ENCODE measurements at regions not wholly inside any gene's neighbourhood (a gene's known extent, or its start where the extent isn't known, plus 50 kb on each side); places are given as distances from the start of the nearest gene placed in this dataset.

DNA sequence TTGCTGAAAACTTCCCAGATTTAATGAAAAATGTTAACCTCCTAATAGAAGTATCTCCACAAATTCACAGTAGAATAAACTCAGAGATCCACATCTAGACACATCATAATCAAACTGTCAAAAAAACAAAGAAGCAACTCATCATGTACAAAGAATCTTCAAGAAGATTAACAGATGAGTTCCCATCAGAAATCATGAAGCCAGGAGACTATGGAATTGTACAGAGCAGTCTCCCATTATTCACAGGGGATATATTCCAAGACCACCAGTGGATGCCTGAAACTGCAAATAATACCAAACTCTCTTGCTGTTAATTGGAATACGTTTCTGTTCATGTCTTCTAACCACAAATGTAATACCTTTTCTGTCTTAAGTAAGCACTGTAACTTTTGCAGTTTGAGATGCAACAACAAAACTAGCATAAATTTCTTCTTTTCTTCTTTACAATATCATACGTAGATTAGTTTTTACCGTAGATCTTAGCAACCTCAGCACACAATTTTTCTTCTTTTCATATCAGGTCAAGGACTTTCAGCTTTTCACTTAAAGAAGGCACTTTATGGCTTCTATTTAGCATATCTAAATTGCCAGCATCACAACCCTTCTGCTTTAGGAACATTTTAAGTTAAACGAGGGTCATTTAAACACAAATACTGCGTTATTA lies 70.3 kb upstream of the MIR17HG start:
- TF ChIP-seq, protein P1, sequence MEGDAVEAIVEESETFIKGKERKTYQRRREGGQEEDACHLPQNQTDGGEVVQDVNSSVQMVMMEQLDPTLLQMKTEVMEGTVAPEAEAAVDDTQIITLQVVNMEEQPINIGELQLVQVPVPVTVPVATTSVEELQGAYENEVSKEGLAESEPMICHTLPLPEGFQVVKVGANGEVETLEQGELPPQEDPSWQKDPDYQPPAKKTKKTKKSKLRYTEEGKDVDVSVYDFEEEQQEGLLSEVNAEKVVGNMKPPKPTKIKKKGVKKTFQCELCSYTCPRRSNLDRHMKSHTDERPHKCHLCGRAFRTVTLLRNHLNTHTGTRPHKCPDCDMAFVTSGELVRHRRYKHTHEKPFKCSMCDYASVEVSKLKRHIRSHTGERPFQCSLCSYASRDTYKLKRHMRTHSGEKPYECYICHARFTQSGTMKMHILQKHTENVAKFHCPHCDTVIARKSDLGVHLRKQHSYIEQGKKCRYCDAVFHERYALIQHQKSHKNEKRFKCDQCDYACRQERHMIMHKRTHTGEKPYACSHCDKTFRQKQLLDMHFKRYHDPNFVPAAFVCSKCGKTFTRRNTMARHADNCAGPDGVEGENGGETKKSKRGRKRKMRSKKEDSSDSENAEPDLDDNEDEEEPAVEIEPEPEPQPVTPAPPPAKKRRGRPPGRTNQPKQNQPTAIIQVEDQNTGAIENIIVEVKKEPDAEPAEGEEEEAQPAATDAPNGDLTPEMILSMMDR (IDR thresholded peaks at IDR 0.05; ENCODE audit: borderline replicate concordance) = no peak
- no peaks in the 10 kb centered on the region for H3K4me1 ChIP-seq
- no peaks in the 10 kb centered on the region for H3K27me3 ChIP-seq (ENCODE audit: low read depth)
- no peak for DNase-seq
- intact Hi-C loops (cut with micrococcal nuclease) = no loop called here
- H3K27ac ChIP-seq (replicated peaks) = no peak overlapping the region
- no peaks in the 10 kb centered on the region for H3K9me3 ChIP-seq (replicated peaks)
- H3K36me3 ChIP-seq = no peaks in the 10 kb centered on the region
- H3K4me3 ChIP-seq = no peak overlapping the region

DNA sequence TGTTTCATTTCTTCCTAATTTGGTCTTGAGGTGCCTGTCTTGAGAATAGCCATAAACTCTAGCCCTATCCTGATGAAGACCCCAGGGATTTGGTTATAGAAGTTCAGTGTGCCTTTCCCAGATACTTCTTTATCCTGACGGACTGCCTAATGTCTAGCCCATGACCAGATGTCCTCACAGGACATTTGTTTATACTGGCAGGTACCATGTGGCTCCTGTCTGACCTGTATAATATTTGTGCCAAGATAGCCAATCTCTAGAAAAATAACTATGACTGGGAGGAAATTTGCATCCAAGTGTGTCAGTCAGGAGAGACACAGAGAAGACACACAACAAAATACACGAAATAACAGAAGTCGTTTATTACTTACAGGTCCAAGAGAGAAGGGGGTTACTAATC lies 69.2 kb upstream of the MIR17HG start:
- no peaks in the 10 kb centered on the region for H3K36me3 ChIP-seq
- no peaks in the 10 kb centered on the region for H3K4me1 ChIP-seq
- TF ChIP-seq, protein P1 (IDR thresholded peaks at IDR 0.05; ENCODE audit: borderline replicate concordance) = no peak
- H3K27ac ChIP-seq (replicated peaks) = no peak overlapping the region
- no peaks in the 10 kb centered on the region for H3K27me3 ChIP-seq (ENCODE audit: low read depth)
- H3K4me3 ChIP-seq = no peak overlapping the region
- DNase-seq = no peak
- H3K9me3 ChIP-seq (replicated peaks) = no peaks in the 10 kb centered on the region
- intact Hi-C loops (cut with micrococcal nuclease) = no loop called here

DNA sequence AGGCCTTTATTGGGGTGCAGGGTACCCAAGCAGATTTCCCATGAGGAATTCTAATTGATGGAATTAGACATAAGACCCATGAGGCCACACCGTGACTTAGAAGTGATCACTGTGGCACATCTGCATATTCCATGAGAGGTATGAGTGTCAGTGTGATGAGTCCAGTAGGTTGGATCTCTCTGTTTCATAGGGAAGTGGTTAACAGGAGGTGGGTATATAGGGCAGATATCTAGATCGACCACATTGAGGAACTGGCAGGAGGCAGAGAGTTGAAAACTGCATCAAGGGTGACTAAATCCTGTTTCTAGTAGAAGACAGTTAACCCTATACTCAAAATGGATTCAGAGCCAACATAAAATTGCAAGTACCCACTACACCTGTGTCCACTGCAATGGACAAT lies 68.6 kb upstream of the MIR17HG start:
- intact Hi-C loops (cut with micrococcal nuclease) = no loop called here
- TF ChIP-seq, protein P1 (IDR thresholded peaks at IDR 0.05; ENCODE audit: borderline replicate concordance) = no peak
- no peaks in the 10 kb centered on the region for H3K9me3 ChIP-seq (replicated peaks)

DNA sequence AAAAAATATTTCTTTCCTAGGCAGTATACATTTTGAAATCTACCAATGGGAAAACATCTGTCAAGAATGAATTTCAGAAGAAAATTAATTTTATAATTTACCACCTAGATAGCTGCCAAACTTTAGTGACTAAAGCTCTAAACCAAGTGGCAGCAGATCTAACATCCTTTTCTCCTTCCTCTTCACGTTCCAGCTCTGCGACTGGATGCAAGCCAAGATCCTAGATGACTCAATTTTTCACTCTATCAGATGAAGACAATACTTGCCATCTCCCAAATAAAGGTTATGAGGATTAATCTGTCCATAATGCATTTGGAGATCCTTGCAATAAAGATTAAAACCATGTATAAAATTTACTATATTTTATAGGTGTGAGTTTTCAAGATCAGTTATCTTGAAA lies 66.7 kb upstream of the MIR17HG start:
- TF ChIP-seq, protein P1 (IDR thresholded peaks at IDR 0.05; ENCODE audit: borderline replicate concordance) = no peak
- Histone ChIP-seq H3K27ac (replicated peaks) (no peak overlapping the region), H3K27me3 (ENCODE audit: low read depth) (no peaks in the 10 kb centered on the region), H3K9me3 (replicated peaks) (no peaks in the 10 kb centered on the region), H3K4me3 (no peak overlapping the region), H3K36me3 (no peaks in the 10 kb centered on the region), H3K4me1 (no peaks in the 10 kb centered on the region)
- intact Hi-C loops (cut with micrococcal nuclease) = no loop called here
- no peak for DNase-seq

More for the DNA sequence above, 68.6 kb upstream of the MIR17HG start:
- no peaks in the 10 kb centered on the region for H3K27me3 ChIP-seq (ENCODE audit: low read depth)
- no peak overlapping the region for H3K27ac ChIP-seq (replicated peaks)
- DNase-seq = no peak
- no peaks in the 10 kb centered on the region for H3K36me3 ChIP-seq
- no peak overlapping the region for H3K4me3 ChIP-seq
- H3K4me1 ChIP-seq = no peaks in the 10 kb centered on the region

DNA sequence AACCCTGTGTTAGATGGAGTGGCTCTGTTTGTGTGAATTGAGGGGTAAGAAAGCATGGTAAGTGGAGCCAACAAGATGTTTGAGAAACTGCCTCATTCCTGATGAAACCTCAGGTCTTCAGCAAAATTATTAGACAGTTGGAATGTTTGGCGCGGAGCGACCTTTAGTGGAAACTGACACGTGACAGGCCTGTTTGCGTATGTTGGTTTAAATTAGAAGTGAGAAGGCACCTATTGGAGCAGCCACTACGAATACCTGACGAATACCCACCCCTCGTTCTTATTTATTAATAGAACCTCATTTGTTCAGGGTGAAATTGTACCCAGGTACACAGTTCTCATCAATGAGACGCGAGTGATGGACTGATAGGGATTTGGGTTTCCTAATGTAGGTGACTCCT lies 63.2 kb upstream of the MIR17HG start:
- TF ChIP-seq, protein P1 (IDR thresholded peaks at IDR 0.05; ENCODE audit: borderline replicate concordance) = no peak
- intact Hi-C loops (cut with micrococcal nuclease) = no loop called here
- Histone ChIP-seq H3K36me3 (no peaks in the 10 kb centered on the region), H3K4me3 (no peak overlapping the region), H3K27me3 (ENCODE audit: low read depth) (no peaks in the 10 kb centered on the region), H3K27ac (replicated peaks) (no peak overlapping the region), H3K9me3 (replicated peaks) (no peaks in the 10 kb centered on the region), H3K4me1 (no peaks in the 10 kb centered on the region)
- no peak for DNase-seq

Data from left ventricle myocardium inferior (tissue), 1 donor.